Activated CD4-positive, alpha-beta T cell treated with anti-CD3 and anti-CD28 coated beads for 48 hours (primary cell): ENCODE measurements at regions not wholly inside any gene's neighbourhood (a gene's known extent, or its start where the extent isn't known, plus 50 kb on each side); places are given as distances from the start of the nearest gene placed in this dataset.
A peak's percentile ranks its signal among the peaks of the same experiment; 100 is the strongest.
"Not testable (repeated sequence)": the region's sequence is repeated elsewhere in the genome, so short reads cannot be mapped to it uniquely, and the experiment has no call there.

Experiments used
- DNase-seq: peaks from one replicate; pipeline ENCODE4 v3.0.0-alpha.2; 2020

- DNase-seq: peak; percentile 68
Measured at GRCh38 chr20:43404878-43405277, 52.8 kb upstream of the SRSF6 start.

- not testable (repeated sequence) for DNase-seq
Measured at GRCh38 chr20:43400882-43401281, 56.8 kb upstream of the SRSF6 start.

GRCh38 chr20:43398676-43399324, 58.9 kb upstream of the SRSF6 start:
- no peak for DNase-seq

- DNase-seq: no peak
Measured at GRCh38 chr20:43397147-43397546, 60.5 kb upstream of the SRSF6 start.

- no peak for DNase-seq
Measured at GRCh38 chr20:43393052-43393451, 64.6 kb upstream of the SRSF6 start.

- no peak for DNase-seq
Measured at GRCh38 chr20:43392561-43392960, 65.1 kb upstream of the SRSF6 start.

- peak; percentile 31 for DNase-seq
Measured at GRCh38 chr20:43389839-43390626, 67.7 kb upstream of the SRSF6 start.

- no peak for DNase-seq
Measured at GRCh38 chr20:43389211-43389610, 68.5 kb upstream of the SRSF6 start.

- DNase-seq: peak; percentile 15
Measured at GRCh38 chr20:43388268-43389002, 69.3 kb upstream of the SRSF6 start.

- DNase-seq: no peak
Measured at GRCh38 chr20:43387737-43388136, 70.0 kb upstream of the SRSF6 start.

- no peak for DNase-seq
Measured at GRCh38 chr20:43386878-43387277, 70.8 kb upstream of the SRSF6 start.

- no peak for DNase-seq
Measured at GRCh38 chr20:43385914-43386313, 71.8 kb upstream of the SRSF6 start.

GRCh38 chr20:43384101-43384940, 73.4 kb upstream of the SRSF6 start:
- no peak for DNase-seq

- DNase-seq: no peak
Measured at GRCh38 chr20:43383026-43383795, 74.5 kb upstream of the SRSF6 start.

GRCh38 chr20:43382135-43382534, 75.6 kb upstream of the SRSF6 start:
- DNase-seq: not testable (repeated sequence)

GRCh38 chr20:43381533-43381932, 76.2 kb upstream of the SRSF6 start:
- DNase-seq: peak; percentile 52

GRCh38 chr20:43379239-43379917, 78.3 kb upstream of the SRSF6 start:
- no peak for DNase-seq

GRCh38 chr20:43376831-43377230, 80.9 kb upstream of the SRSF6 start:
- DNase-seq: no peak

- DNase-seq: no peak
Measured at GRCh38 chr20:43375591-43375990, 82.1 kb upstream of the SRSF6 start.

GRCh38 chr20:43372051-43372450, 85.6 kb upstream of the SRSF6 start:
- no peak for DNase-seq

- no peak for DNase-seq
Measured at GRCh38 chr20:43365691-43366090, 92.0 kb upstream of the SRSF6 start.
